Activated naive CD4-positive, alpha-beta T cell treated with anti-CD3 and anti-CD28 coated beads, Interleukin-2, amount 50 U/mL, for 24 hours (primary cell): ENCODE measurements at regions not wholly inside any gene's neighbourhood (a gene's known extent, or its start where the extent isn't known, plus 50 kb on each side); places are given as distances from the start of the nearest gene placed in this dataset.

Experiments
- H3K27ac Mint-ChIP-seq: one replicate; pipeline ENCODE4 v1.8.0; 2021; ENCODE audit warnings: mild to moderate bottlenecking, mixed read lengths
- H3K27me3 Mint-ChIP-seq: one replicate; pipeline ENCODE4 v1.8.0; 2021; ENCODE audit warnings: mixed read lengths
- H3K36me3 Mint-ChIP-seq: one replicate; pipeline ENCODE4 v1.8.0; 2021; ENCODE audit warnings: mixed read lengths
- H3K4me1 Mint-ChIP-seq: one replicate; pipeline ENCODE4 v1.8.0; 2021; ENCODE audit warnings: mixed read lengths
- H3K4me3 Mint-ChIP-seq: one replicate; pipeline ENCODE4 v1.8.0; 2021; ENCODE audit warnings: mild to moderate bottlenecking, mixed read lengths
- H3K9me3 Mint-ChIP-seq: one replicate; pipeline ENCODE4 v1.8.0; 2021; ENCODE audit warnings: mixed read lengths

DNA sequence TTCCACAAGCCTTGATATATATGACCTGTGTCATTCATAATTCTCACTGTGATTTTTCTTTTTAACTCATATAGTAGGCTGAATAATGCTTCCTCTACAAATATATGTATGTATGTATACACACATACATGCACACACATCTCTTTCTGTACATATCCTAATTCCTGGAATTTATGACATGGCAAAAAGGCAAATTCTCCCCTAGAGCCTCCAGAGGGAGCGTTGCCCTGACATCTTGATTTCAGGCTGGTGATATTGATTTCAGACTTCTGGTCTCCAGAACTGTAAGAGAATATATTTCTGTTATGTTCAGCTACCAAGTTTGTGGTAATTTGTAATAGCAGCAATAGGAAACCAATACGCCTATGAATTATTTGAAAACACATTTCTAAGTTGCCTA lies 166.6 kb upstream of the GAS1 start:
- H3K36me3 Mint-ChIP-seq: no peaks in the 10 kb centered on the region
- no peak overlapping the region for H3K4me3 Mint-ChIP-seq
- no peak overlapping the region for H3K27ac Mint-ChIP-seq
- H3K27me3 Mint-ChIP-seq: no peaks in the 10 kb centered on the region
- H3K4me1 Mint-ChIP-seq: no peaks in the 10 kb centered on the region
- H3K9me3 Mint-ChIP-seq: no peaks in the 10 kb centered on the region

GRCh38 chr9:87115785-87116184 lies 168.5 kb upstream of the GAS1 start:
- H3K4me1 Mint-ChIP-seq: no peaks in the 10 kb centered on the region
- no peak overlapping the region for H3K27ac Mint-ChIP-seq
- H3K9me3 Mint-ChIP-seq: no peaks in the 10 kb centered on the region
- no peaks in the 10 kb centered on the region for H3K27me3 Mint-ChIP-seq
- H3K4me3 Mint-ChIP-seq: no peak overlapping the region
- no peaks in the 10 kb centered on the region for H3K36me3 Mint-ChIP-seq

- Mint-ChIP-seq H3K4me3 (no peak overlapping the region), H3K27ac (no peak overlapping the region), H3K4me1 (no peaks in the 10 kb centered on the region), H3K9me3 (no peaks in the 10 kb centered on the region), H3K27me3 (no peaks in the 10 kb centered on the region), H3K36me3 (no peaks in the 10 kb centered on the region)
Measured at GRCh38 chr9:87116492-87116891, 169.2 kb upstream of the GAS1 start.

- H3K27me3 Mint-ChIP-seq: peaks cover 1% of the 10 kb centered on the region
- no peak overlapping the region for H3K27ac Mint-ChIP-seq
- no peaks in the 10 kb centered on the region for H3K36me3 Mint-ChIP-seq
- H3K4me3 Mint-ChIP-seq: no peak overlapping the region
- peaks cover 4% of the 10 kb centered on the region for H3K4me1 Mint-ChIP-seq
- no peaks in the 10 kb centered on the region for H3K9me3 Mint-ChIP-seq
Measured at GRCh38 chr9:87118594-87118993, 171.3 kb upstream of the GAS1 start.

DNA sequence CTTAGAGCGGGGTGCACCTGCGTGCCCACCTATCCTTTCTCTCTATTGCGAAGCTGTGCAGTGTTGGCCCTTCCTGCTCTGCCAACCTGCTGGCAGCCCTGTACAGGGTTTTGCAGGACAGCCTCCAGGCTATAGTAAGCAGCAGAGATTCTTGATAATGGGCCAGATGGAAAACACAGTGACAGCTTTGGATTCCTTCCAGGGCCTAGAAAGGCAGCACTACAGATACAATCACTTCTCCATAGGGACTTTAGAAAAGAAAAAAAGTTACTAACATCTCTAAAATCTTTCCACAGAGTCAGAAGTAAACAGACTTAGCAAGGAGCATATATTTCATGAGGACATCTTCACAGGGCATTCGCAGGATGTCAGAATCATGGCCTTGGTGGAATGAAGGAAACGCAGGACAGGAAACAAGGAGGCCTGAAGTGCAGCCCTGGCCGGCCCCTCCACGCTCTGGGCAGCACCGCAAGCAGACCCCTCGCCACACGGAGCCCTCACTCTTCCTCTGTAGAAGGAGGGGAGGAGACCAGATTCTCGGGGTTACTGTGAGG lies 172.1 kb upstream of the GAS1 start:
- H3K27ac Mint-ChIP-seq: no peak overlapping the region
- peaks cover 4% of the 10 kb centered on the region for H3K4me1 Mint-ChIP-seq
- H3K4me3 Mint-ChIP-seq: no peak overlapping the region
- peaks cover 1% of the 10 kb centered on the region for H3K27me3 Mint-ChIP-seq
- no peaks in the 10 kb centered on the region for H3K9me3 Mint-ChIP-seq
- no peaks in the 10 kb centered on the region for H3K36me3 Mint-ChIP-seq

DNA sequence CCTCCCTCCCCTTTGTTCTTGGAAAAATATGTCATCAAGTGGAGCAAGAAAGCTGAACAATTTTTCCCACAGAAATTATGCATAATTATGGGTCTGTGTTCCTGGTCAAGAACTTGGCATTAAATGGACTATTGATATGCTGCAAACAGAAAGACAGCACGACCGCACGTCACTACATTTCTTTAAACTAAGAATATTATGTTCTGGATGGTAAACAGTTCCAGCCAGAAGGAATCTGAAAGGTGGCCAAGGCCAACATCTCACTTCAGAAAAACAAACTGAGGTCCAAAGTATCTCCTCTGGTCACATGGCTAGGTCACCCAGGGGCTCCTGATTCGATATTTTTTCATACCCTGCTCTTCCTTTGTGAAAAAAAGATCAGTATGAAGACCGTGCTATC lies 173.3 kb upstream of the GAS1 start:
- no peak overlapping the region for H3K27ac Mint-ChIP-seq
- H3K9me3 Mint-ChIP-seq: no peaks in the 10 kb centered on the region
- H3K4me3 Mint-ChIP-seq: no peak overlapping the region
- H3K4me1 Mint-ChIP-seq: peaks cover 4% of the 10 kb centered on the region
- peaks cover 4% of the 10 kb centered on the region for H3K27me3 Mint-ChIP-seq
- no peaks in the 10 kb centered on the region for H3K36me3 Mint-ChIP-seq

DNA sequence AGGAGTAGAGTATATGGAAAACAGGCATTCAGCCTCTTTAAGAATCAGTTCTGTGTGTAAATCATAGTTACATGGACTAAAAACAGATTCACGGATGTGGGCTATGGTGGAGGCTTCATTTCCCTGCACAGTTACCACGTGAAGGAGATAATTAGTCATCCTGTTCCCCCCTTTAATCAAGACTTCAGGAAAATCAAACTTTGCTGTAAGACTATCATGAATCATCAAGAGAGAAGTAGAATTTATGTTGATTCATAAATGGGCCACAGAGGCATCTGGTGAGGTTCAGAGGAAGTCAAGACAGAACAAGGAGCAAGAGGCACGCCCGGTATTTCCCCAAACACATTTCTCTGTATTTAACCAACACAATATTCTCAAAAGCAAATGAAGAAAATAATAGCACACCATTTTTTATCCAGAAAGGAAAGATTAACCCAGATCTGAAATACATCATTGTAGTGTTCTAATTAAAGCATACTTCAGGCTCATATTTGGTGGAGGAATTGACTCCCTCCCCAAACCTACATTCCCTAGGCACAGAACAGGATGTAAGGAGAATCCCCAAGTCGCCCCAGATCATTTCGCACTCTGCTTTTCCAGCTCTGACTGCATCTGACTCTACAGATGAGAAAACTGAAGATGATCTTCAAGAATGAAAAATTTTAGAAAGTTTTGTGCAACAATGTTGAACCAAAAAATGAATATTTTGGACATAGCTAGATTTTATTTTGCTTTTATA lies 175.8 kb upstream of the GAS1 start:
- H3K27ac Mint-ChIP-seq: no peak overlapping the region
- H3K36me3 Mint-ChIP-seq: no peaks in the 10 kb centered on the region
- peaks cover 4% of the 10 kb centered on the region for H3K4me1 Mint-ChIP-seq
- no peak overlapping the region for H3K4me3 Mint-ChIP-seq
- no peaks in the 10 kb centered on the region for H3K9me3 Mint-ChIP-seq
- H3K27me3 Mint-ChIP-seq: peaks cover 10% of the 10 kb centered on the region

DNA sequence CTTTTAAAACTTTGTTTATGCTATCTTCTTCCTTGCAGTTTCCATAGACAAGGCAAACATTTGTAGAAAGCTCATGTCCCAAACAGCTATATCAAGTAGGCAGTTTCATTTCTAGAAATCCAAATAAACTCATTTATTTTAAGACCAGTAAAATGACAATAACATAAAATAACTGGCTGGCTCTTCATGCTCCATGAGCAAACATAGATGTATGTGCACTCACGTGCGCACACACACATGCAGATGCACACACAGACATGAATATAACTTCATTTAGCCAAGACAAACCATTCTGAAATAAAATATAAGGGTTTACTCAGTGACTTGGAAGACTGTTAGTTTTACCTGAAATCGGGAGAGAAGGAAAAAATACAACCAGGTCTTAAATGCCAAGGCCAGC lies 176.5 kb upstream of the GAS1 start:
- Mint-ChIP-seq H3K36me3 (no peaks in the 10 kb centered on the region), H3K4me3 (no peak overlapping the region), H3K27me3 (peaks cover 14% of the 10 kb centered on the region), H3K9me3 (no peaks in the 10 kb centered on the region), H3K27ac (no peak overlapping the region), H3K4me1 (peaks cover 4% of the 10 kb centered on the region)

DNA sequence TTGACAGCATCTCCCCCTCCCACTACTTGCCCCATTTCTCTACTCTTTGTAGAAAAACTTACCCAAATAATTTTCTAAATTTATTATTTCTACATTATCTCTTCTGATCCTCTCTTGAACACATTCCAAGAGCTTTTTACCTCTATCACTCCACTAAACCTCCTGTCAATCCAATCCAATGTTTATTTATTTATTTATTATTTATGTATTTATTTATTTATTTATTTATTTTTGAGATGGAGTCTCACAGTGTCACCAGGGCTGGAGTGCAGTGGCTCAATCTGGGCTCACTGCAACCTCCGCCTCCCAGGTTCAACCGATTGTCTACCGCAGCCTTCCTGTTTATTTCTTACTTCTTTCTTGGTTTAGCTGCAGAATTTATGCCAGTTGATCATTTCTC lies 178.5 kb upstream of the GAS1 start:
- peaks cover 4% of the 10 kb centered on the region for H3K4me1 Mint-ChIP-seq
- H3K27me3 Mint-ChIP-seq: peaks cover 16% of the 10 kb centered on the region
- no peak overlapping the region for H3K4me3 Mint-ChIP-seq
- H3K36me3 Mint-ChIP-seq: no peaks in the 10 kb centered on the region
- H3K27ac Mint-ChIP-seq: no peak overlapping the region
- H3K9me3 Mint-ChIP-seq: peaks cover 5% of the 10 kb centered on the region

DNA sequence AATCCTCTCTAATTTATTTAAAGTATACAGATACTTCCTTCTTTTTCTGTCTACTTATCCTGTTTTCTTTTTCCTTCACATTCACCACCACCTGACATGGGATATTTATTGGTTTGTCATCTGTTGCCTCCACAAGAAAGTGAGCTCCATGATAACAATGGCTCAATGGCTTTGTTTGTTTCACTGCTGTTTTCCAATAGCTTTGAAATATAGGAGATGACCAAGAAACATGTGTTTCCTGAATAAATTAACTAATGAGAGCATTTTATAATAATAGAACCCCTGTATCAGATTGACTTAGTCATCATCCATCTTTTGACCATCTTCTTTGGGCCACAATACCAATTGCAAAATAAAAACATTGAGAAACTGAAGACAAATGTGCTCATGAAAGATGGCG lies 180.2 kb upstream of the GAS1 start:
- H3K4me1 Mint-ChIP-seq: peaks cover 4% of the 10 kb centered on the region
- peaks cover 14% of the 10 kb centered on the region for H3K9me3 Mint-ChIP-seq
- peaks cover 16% of the 10 kb centered on the region for H3K27me3 Mint-ChIP-seq
- no peak overlapping the region for H3K4me3 Mint-ChIP-seq
- no peaks in the 10 kb centered on the region for H3K36me3 Mint-ChIP-seq
- H3K27ac Mint-ChIP-seq: no peak overlapping the region

DNA sequence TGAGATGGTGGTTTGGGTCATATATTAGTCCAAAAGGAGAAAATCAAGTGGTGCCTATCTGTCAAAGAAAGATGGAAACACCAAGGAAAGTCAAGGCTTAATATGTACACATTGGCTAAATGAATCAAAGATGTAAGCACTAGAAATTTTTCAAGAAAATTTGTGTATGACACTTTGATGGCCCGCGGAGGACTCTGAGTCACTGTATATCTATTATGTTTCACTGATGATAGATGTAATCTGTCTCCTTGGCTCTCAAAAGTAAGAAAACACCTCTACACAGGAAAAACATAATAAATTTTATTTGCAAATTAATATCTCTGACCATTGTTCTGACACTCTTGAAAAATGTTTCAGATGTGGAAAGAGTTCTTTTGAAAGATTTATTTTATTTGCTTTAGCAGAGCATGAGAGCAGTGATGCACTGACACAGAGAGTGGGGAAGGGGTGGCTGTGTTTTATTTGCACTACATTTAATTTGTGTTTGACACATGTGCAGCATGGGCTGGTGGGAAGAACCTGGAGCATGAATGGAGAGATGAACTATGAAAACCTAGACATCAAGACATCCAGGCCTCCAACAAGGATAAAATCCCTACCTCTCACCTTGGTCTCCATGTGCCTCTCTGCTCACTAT lies 180.8 kb upstream of the GAS1 start:
- Mint-ChIP-seq H3K4me3 (no peak overlapping the region), H3K36me3 (no peaks in the 10 kb centered on the region), H3K9me3 (peaks cover 18% of the 10 kb centered on the region), H3K27ac (no peak overlapping the region), H3K27me3 (peaks cover 16% of the 10 kb centered on the region), H3K4me1 (peaks cover 2% of the 10 kb centered on the region)

DNA sequence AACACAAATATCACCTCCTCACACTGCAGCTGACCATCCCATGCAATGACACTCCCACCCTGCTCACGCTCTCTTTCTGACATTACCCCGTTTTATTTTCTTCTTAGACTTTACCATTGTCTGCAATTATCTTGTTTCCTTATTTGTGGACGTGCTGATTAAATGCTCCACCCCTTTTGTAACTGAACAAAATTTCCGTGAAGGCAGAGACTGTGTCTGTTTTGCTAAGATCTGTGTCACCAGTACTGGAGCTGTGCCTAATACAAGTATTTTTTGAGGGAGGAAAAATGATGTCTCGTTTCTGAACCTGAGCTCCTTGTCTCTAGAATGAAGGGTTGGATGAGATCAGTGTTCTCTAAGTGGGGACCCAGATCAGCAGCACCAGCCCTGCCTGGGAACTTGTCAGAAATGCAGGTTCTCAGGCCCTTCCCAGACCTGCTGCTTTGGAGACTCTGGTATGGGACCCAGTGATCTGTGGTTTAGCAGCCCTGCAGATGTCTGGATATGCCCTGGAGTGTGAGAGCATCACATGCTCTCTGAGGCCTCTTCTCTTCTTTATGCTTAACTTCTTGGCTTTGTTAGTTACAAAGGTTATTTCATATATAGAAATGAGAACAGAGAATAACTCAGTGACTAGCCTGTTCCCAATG lies 181.7 kb upstream of the GAS1 start:
- Mint-ChIP-seq H3K4me3 (no peak overlapping the region), H3K9me3 (peaks cover 18% of the 10 kb centered on the region)

GRCh38 chr9:87135074-87135473 lies 187.8 kb upstream of the GAS1 start:
- H3K36me3 Mint-ChIP-seq: no peaks in the 10 kb centered on the region
- no peaks in the 10 kb centered on the region for H3K4me1 Mint-ChIP-seq
- no peak overlapping the region for H3K4me3 Mint-ChIP-seq
- H3K9me3 Mint-ChIP-seq: peaks cover 18% of the 10 kb centered on the region
- peaks cover 3% of the 10 kb centered on the region for H3K27me3 Mint-ChIP-seq
- H3K27ac Mint-ChIP-seq: no peak overlapping the region

More for the DNA sequence above, 181.7 kb upstream of the GAS1 start:
- Mint-ChIP-seq H3K27ac (no peak overlapping the region), H3K36me3 (no peaks in the 10 kb centered on the region), H3K4me1 (no peaks in the 10 kb centered on the region), H3K27me3 (peaks cover 16% of the 10 kb centered on the region)

- Mint-ChIP-seq H3K27me3 (peaks cover 3% of the 10 kb centered on the region), H3K4me1 (no peaks in the 10 kb centered on the region), H3K4me3 (no peak overlapping the region), H3K36me3 (no peaks in the 10 kb centered on the region), H3K27ac (no peak overlapping the region), H3K9me3 (peaks cover 3% of the 10 kb centered on the region)
Measured at GRCh38 chr9:87137718-87138117, 190.4 kb upstream of the GAS1 start.

DNA sequence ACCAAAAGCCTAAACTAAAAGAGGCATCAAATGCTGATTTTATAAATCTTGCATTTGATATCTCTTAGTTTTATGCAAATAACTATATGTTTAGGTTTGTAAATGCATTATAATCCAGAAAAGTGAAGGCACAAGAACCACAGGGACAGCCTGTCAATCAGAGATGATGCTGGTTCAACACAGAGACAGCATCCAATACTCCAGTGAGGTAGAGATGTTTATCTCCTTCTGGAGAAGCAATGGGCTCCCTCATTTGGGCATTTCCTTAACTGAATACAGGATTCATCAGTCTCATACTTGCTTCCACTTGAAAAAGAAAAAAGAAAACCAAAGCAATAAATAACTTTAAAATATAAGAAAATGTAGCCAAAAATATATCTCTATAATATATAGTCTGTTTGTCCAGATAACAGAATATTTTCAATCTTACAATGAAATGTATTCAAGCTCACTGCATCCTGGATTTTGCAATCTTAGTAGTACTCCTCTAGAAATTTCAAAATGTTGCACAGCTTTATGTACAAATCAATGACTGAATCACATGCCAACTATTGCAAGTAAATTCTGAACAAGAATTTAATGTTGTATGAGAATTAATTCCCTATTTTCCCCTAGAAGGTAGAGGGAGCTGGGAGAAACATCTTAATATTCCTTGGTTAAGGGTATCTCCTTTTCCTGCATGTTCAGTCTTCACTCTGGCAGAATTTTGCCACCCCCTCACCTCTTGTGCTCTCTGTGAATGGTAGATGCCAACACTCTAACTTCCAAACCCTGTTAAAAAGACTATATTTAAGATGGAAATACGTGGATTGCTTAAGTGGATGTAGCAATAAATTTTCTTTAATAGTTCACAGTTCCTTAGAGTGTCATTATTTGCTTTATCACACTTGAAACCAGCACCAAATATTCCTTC lies 191.1 kb upstream of the GAS1 start:
- Mint-ChIP-seq H3K4me3 (no peak overlapping the region), H3K27me3 (peaks cover 3% of the 10 kb centered on the region), H3K4me1 (no peaks in the 10 kb centered on the region), H3K27ac (no peak overlapping the region), H3K36me3 (no peaks in the 10 kb centered on the region), H3K9me3 (no peaks in the 10 kb centered on the region)
